ENCODE measurements at regions not wholly inside any gene's neighbourhood (a gene's known extent, or its start where the extent isn't known, plus 50 kb on each side); places are given as distances from the start of the nearest gene placed in this dataset.

- no peak for FAIRE-seq
Observed at GRCh38 chr12:125593269-125593668, 528.0 kb downstream of the AACS start.

- no peak for FAIRE-seq
Observed at GRCh38 chr12:125604976-125605375, 539.7 kb downstream of the AACS start.

GRCh38 chr12:125606312-125606711 lies 541.1 kb downstream of the AACS start:
- FAIRE-seq: no peak

GRCh38 chr12:125610292-125610691 lies 545.1 kb downstream of the AACS start:
- no peak for FAIRE-seq

- FAIRE-seq: no peak
Observed at GRCh38 chr12:125610971-125611370, 545.7 kb downstream of the AACS start.

GRCh38 chr12:125614058-125614457 lies 548.8 kb downstream of the AACS start:
- no peak for FAIRE-seq

GRCh38 chr12:125619723-125620122 lies 554.5 kb downstream of the AACS start:
- no peak for FAIRE-seq

- FAIRE-seq: no peak
Observed at GRCh38 chr12:125633686-125634085, 568.5 kb downstream of the AACS start.

GRCh38 chr12:125634813-125635212 lies 569.6 kb downstream of the AACS start:
- no peak for FAIRE-seq

- FAIRE-seq: no peak
Observed at GRCh38 chr12:125639826-125640225, 574.6 kb downstream of the AACS start.

GRCh38 chr12:125643055-125643454 lies 577.8 kb downstream of the AACS start:
- no peak for FAIRE-seq

GRCh38 chr12:125645724-125646123 lies 580.5 kb downstream of the AACS start:
- no peak for FAIRE-seq

GRCh38 chr12:125650587-125650986 lies 585.4 kb downstream of the AACS start:
- no peak for FAIRE-seq

GRCh38 chr12:125651625-125652024 lies 586.4 kb downstream of the AACS start:
- FAIRE-seq: no peak

GRCh38 chr12:125652681-125653080 lies 587.4 kb downstream of the AACS start:
- no peak for FAIRE-seq

GRCh38 chr12:125657681-125658080 lies 592.4 kb downstream of the AACS start:
- no peak for FAIRE-seq

GRCh38 chr12:125674554-125675338 lies 609.5 kb downstream of the AACS start:
- FAIRE-seq: no peak

GRCh38 chr12:125676366-125676765 lies 611.1 kb downstream of the AACS start:
- no peak for FAIRE-seq

GRCh38 chr12:125677829-125678228 lies 612.6 kb downstream of the AACS start:
- no peak for FAIRE-seq

GRCh38 chr12:125678589-125678993 lies 613.4 kb downstream of the AACS start:
- no peak for FAIRE-seq

- FAIRE-seq: no peak
Observed at GRCh38 chr12:125683748-125684381, 618.6 kb downstream of the AACS start.

- no peak for FAIRE-seq
Observed at GRCh38 chr12:125684968-125685790, 619.9 kb downstream of the AACS start.

- FAIRE-seq: no peak
Observed at GRCh38 chr12:125685915-125686314, 620.7 kb downstream of the AACS start.

GRCh38 chr12:125687403-125687802 lies 622.2 kb downstream of the AACS start:
- FAIRE-seq: no peak
